Neural progenitor cell (in vitro differentiated cells): ENCODE measurements at regions not wholly inside any gene's neighbourhood (a gene's known extent, or its start where the extent isn't known, plus 50 kb on each side); places are given as distances from the start of the nearest gene placed in this dataset.

Experiments
- DNase-seq: peaks from one replicate; pipeline ENCODE4 v3.0.0-alpha.2; 2016; ENCODE audit warnings: low spot score
- H2AFZ ChIP-seq: fragments of 200-600 bp; sonication (generic); replicated peaks from 2 replicates; pipeline ENCODE4 v1.6.1; 2016; ENCODE audit warnings: antibody characterized with exemption
- H3F3A ChIP-seq: fragments of 200-600 bp; sonication (generic); 2 replicates; pipeline ENCODE4 v1.6.1; 2016; ENCODE audit warnings: antibody characterized with exemption, low read depth
- H3K27ac ChIP-seq: fragments of 200-600 bp; sonication (generic); 2 replicates; pipeline ENCODE4 v1.5.1; 2016; ENCODE audit warnings: mild to moderate bottlenecking
- H3K27me3 ChIP-seq: fragments of 200-600 bp; sonication (generic); 2 replicates; pipeline ENCODE4 v1.6.1; 2016; ENCODE audit warnings: mild to moderate bottlenecking, moderate library complexity
- H3K36me3 ChIP-seq: fragments of 200-600 bp; sonication (generic); 2 replicates; pipeline ENCODE4 v1.5.1; 2016
- H3K4me1 ChIP-seq: fragments of 200-600 bp; sonication (generic); 2 replicates; pipeline ENCODE4 v1.6.1; 2016; ENCODE audit warnings: mixed run types
- H3K4me2 ChIP-seq: fragments of 200-600 bp; sonication (generic); 2 replicates; pipeline ENCODE4 v1.6.1; 2016
- H3K4me3 ChIP-seq: fragments of 200-600 bp; sonication (generic); 2 replicates; pipeline ENCODE4 v1.5.1; 2016
- H3K79me2 ChIP-seq: fragments of 200-600 bp; sonication (generic); 2 replicates; pipeline ENCODE4 v1.6.1; 2016; ENCODE audit warnings: low read depth
- H3K9ac ChIP-seq: fragments of 200-600 bp; sonication (generic); 2 replicates; pipeline ENCODE4 v1.6.1; 2016
- H3K9me3 ChIP-seq: fragments of 200-600 bp; sonication (generic); 2 replicates; pipeline ENCODE4 v1.5.1; 2016; ENCODE audit warnings: low read depth
- H4K20me1 ChIP-seq: fragments of 200-600 bp; sonication (generic); 2 replicates; pipeline ENCODE4 v1.6.1; 2016; ENCODE audit warnings: low read depth
- H3K27ac Mint-ChIP-seq: 3 replicates; pipeline ENCODE4 v1.8.0; 2021; ENCODE audit warnings: mixed read lengths
- H3K27me3 Mint-ChIP-seq: 2 replicates; pipeline ENCODE4 v1.8.0; 2022; ENCODE audit warnings: low read depth, mild to moderate bottlenecking, inconsistent platforms, moderate library complexity, mixed read lengths; ENCODE audit not compliant: insufficient read depth
- H3K36me3 Mint-ChIP-seq: 3 replicates; pipeline ENCODE4 v1.8.0; 2021; ENCODE audit warnings: mixed read lengths
- H3K4me1 Mint-ChIP-seq: 3 replicates; pipeline ENCODE4 v1.8.0; 2021; ENCODE audit warnings: mixed read lengths
- H3K4me3 Mint-ChIP-seq: 3 replicates; pipeline ENCODE4 v1.8.0; 2021; ENCODE audit warnings: mild to moderate bottlenecking, moderate library complexity, mixed read lengths
- H3K9me3 Mint-ChIP-seq: 3 replicates; pipeline ENCODE4 v1.8.0; 2020; ENCODE audit warnings: mixed read lengths
- CTCF ChIP-seq: fragments of 200-600 bp; sonication (generic); IDR thresholded peaks from 2 replicates; pipeline ENCODE4 v1.5.1; 2017; ENCODE audit warnings: antibody characterized with exemption, mild to moderate bottlenecking
- EZH2 ChIP-seq: fragments of 200-600 bp; sonication (generic); IDR thresholded peaks from 2 replicates; pipeline ENCODE4 v1.6.1; 2017; ENCODE audit warnings: antibody characterized with exemption, mild to moderate bottlenecking, moderate library complexity
- EZH2phosphoT487 ChIP-seq: fragments of 200-600 bp; sonication (generic); IDR thresholded peaks from 2 replicates; pipeline ENCODE4 v1.6.1; 2017; ENCODE audit warnings: antibody characterized with exemption

- no peaks in the 10 kb centered on the region for H3K27me3 ChIP-seq
- H3K9me3 ChIP-seq = no peaks in the 10 kb centered on the region
- Mint-ChIP-seq H3K36me3 (no peaks in the 10 kb centered on the region), H3K4me1 (no peaks in the 10 kb centered on the region), H3K9me3 (no peaks in the 10 kb centered on the region), H3K4me3 (no peak overlapping the region), H3K27ac (no peak overlapping the region), H3K27me3 (peaks cover 25% of the 10 kb centered on the region)
- no peak overlapping the region for H2AFZ ChIP-seq
- TF ChIP-seq EZH2phosphoT487 (no peak), CTCF (no peak), EZH2 (no peak)
- no peak overlapping the region for H3K4me3 ChIP-seq
- no peaks in the 10 kb centered on the region for H3K79me2 ChIP-seq
- H4K20me1 ChIP-seq = peaks cover 3% of the 10 kb centered on the region
- H3K4me1 ChIP-seq = no peaks in the 10 kb centered on the region
- no peak overlapping the region for H3K4me2 ChIP-seq
- H3K9ac ChIP-seq = no peak overlapping the region
- DNase-seq = no peak
- no peaks in the 10 kb centered on the region for H3F3A ChIP-seq
- no peak overlapping the region for H3K27ac ChIP-seq
- H3K36me3 ChIP-seq = no peaks in the 10 kb centered on the region
Observed at GRCh38 chr17:33730131-33730530, 437.0 kb upstream of the ASIC2 start.

- Histone ChIP-seq H3K4me2 (no peak overlapping the region), H2AFZ (no peak overlapping the region), H3K4me3 (no peak overlapping the region), H3K27ac (no peak overlapping the region), H3K27me3 (no peaks in the 10 kb centered on the region), H3K79me2 (no peaks in the 10 kb centered on the region), H3K4me1 (no peaks in the 10 kb centered on the region), H4K20me1 (peaks cover 3% of the 10 kb centered on the region), H3K9ac (no peak overlapping the region), H3K9me3 (no peaks in the 10 kb centered on the region), H3K36me3 (no peaks in the 10 kb centered on the region), H3F3A (no peaks in the 10 kb centered on the region)
- H3K27ac Mint-ChIP-seq = no peak overlapping the region
- H3K27me3 Mint-ChIP-seq = peaks cover 13% of the 10 kb centered on the region
- H3K4me3 Mint-ChIP-seq = peak overlapping the region; percentile 38
- H3K4me1 Mint-ChIP-seq = no peaks in the 10 kb centered on the region
- DNase-seq = peak; percentile 70
- H3K9me3 Mint-ChIP-seq = no peaks in the 10 kb centered on the region
- no peaks in the 10 kb centered on the region for H3K36me3 Mint-ChIP-seq
- TF ChIP-seq EZH2 (no peak), EZH2phosphoT487 (no peak), CTCF (no peak)
Observed at GRCh38 chr17:33732116-33732515, 439.0 kb upstream of the ASIC2 start.

- TF ChIP-seq EZH2phosphoT487 = no peak
- no peak for TF ChIP-seq EZH2
- TF ChIP-seq CTCF = no peak
- no peaks in the 10 kb centered on the region for H3K79me2 ChIP-seq
- Mint-ChIP-seq H3K27ac (no peak overlapping the region), H3K9me3 (no peaks in the 10 kb centered on the region), H3K4me3 (no peak overlapping the region), H3K36me3 (no peaks in the 10 kb centered on the region), H3K27me3 (peaks cover 2% of the 10 kb centered on the region), H3K4me1 (no peaks in the 10 kb centered on the region)
- no peaks in the 10 kb centered on the region for H3K9me3 ChIP-seq
- no peak overlapping the region for H3K4me2 ChIP-seq
- no peak for DNase-seq
- no peak overlapping the region for H3K9ac ChIP-seq
- no peak overlapping the region for H3K27ac ChIP-seq
- no peaks in the 10 kb centered on the region for H3K27me3 ChIP-seq
- H3K4me1 ChIP-seq = no peaks in the 10 kb centered on the region
- H3K4me3 ChIP-seq = no peak overlapping the region
- H3F3A ChIP-seq = no peaks in the 10 kb centered on the region
- H3K36me3 ChIP-seq = no peaks in the 10 kb centered on the region
- no peaks in the 10 kb centered on the region for H4K20me1 ChIP-seq
- no peak overlapping the region for H2AFZ ChIP-seq
Observed at GRCh38 chr17:33739714-33740113, 446.6 kb upstream of the ASIC2 start.
